ENCODE measurements at regions not wholly inside any gene's neighbourhood (a gene's known extent, or its start where the extent isn't known, plus 50 kb on each side); places are given as distances from the start of the nearest gene placed in this dataset.

- ChIA-PET CTCF (no interaction called here), POLR2A (interaction anchor here (1.8 to 2.2 kb wide), 2 partner anchors 9 to 29 kb away, joined by 5 to 8 read pairs; no protein-coding TSS in a partner anchor)
- Mint-ChIP-seq H3K27me3 (no peaks in the 10 kb centered on the region), H3K4me1 (ENCODE audit: low read depth) (peaks cover 56% of the 10 kb centered on the region), H3K36me3 (ENCODE audit: low read depth) (no peaks in the 10 kb centered on the region), H3K27ac (no peak overlapping the region), H3K4me3 (no peak overlapping the region), H3K9me3 (peaks cover 2% of the 10 kb centered on the region)
- no peaks in the 10 kb centered on the region for H3K36me3 ChIP-seq (ENCODE audit: insufficient read depth, low read length)
- no peak for TF ChIP-seq CTCF (IDR thresholded peaks at IDR 0.05)
- no peaks in the 10 kb centered on the region for H3K27me3 ChIP-seq (ENCODE audit: control insufficient read depth in 1 of 2, insufficient read depth in 2 of 2, low read length in 2 of 2)
- peaks cover 9% of the 10 kb centered on the region for H3K4me1 ChIP-seq (ENCODE audit: insufficient read depth, low read length)
- DNase-seq (no peak), ATAC-seq (ENCODE audit: poor library complexity) (peak; percentile 40)
- H3K9me3 ChIP-seq (ENCODE audit: control insufficient read depth in 1 of 2, insufficient read depth in 1 of 2, low read length in 2 of 2) = no peaks in the 10 kb centered on the region
- H3K27ac ChIP-seq (ENCODE audit: low read depth in 1 of 2, low read length in 2 of 2) = no peak overlapping the region
- intact Hi-C loops (cut with DNase I, micrococcal nuclease) = loop anchor here in 1 of 2 experiments (10.0 kb wide), 1 partner anchor 449 kb away; the partner anchor contains the start of gene FOXO1
- no peak overlapping the region for H3K4me3 ChIP-seq (ENCODE audit: low read length)
These were observed 451.1 kb downstream of the FOXO1 start for GRCh38 chr13:40215311-40215710.

GRCh38 chr13:40215747-40216146 lies 450.7 kb downstream of the FOXO1 start:
- no peak for ATAC-seq (ENCODE audit: poor library complexity)
- no peak for DNase-seq
- Histone ChIP-seq H3K9me3 (ENCODE audit: control insufficient read depth in 1 of 2, insufficient read depth in 1 of 2, low read length in 2 of 2) (no peaks in the 10 kb centered on the region), H3K27ac (ENCODE audit: low read depth in 1 of 2, low read length in 2 of 2) (no peak overlapping the region), H3K36me3 (ENCODE audit: insufficient read depth, low read length) (no peaks in the 10 kb centered on the region), H3K4me3 (ENCODE audit: low read length) (no peak overlapping the region), H3K4me1 (ENCODE audit: insufficient read depth, low read length) (peaks cover 13% of the 10 kb centered on the region), H3K27me3 (ENCODE audit: control insufficient read depth in 1 of 2, insufficient read depth in 2 of 2, low read length in 2 of 2) (no peaks in the 10 kb centered on the region)
- no peaks in the 10 kb centered on the region for H3K36me3 Mint-ChIP-seq (ENCODE audit: low read depth)
- ChIA-PET POLR2A (interaction anchor here (1.8 to 2.2 kb wide), 2 partner anchors 9 to 29 kb away, joined by 5 to 8 read pairs; no protein-coding TSS in a partner anchor), CTCF (no interaction called here)
- peaks cover 57% of the 10 kb centered on the region for H3K4me1 Mint-ChIP-seq (ENCODE audit: low read depth)
- intact Hi-C loops (cut with DNase I, micrococcal nuclease) = loop anchor here in 1 of 2 experiments (10.0 kb wide), 1 partner anchor 449 kb away; the partner anchor contains the start of gene FOXO1
- H3K27me3 Mint-ChIP-seq = no peaks in the 10 kb centered on the region
- H3K9me3 Mint-ChIP-seq = peaks cover 2% of the 10 kb centered on the region
- H3K4me3 Mint-ChIP-seq = no peak overlapping the region
- TF ChIP-seq CTCF (IDR thresholded peaks at IDR 0.05) = no peak
- H3K27ac Mint-ChIP-seq = no peak overlapping the region

GRCh38 chr13:40217675-40218074 lies 448.8 kb downstream of the FOXO1 start:
- CTCF ChIA-PET = interaction anchor here (0.6 kb wide), 1 partner anchor 467 kb away, joined by 4 read pairs; no protein-coding TSS in a partner anchor
- Histone ChIP-seq H3K4me1 (ENCODE audit: insufficient read depth, low read length) (peaks cover 33% of the 10 kb centered on the region), H3K36me3 (ENCODE audit: insufficient read depth, low read length) (no peaks in the 10 kb centered on the region), H3K27ac (ENCODE audit: low read depth in 1 of 2, low read length in 2 of 2) (no peak overlapping the region), H3K9me3 (ENCODE audit: control insufficient read depth in 1 of 2, insufficient read depth in 1 of 2, low read length in 2 of 2) (no peaks in the 10 kb centered on the region), H3K27me3 (ENCODE audit: control insufficient read depth in 1 of 2, insufficient read depth in 2 of 2, low read length in 2 of 2) (no peaks in the 10 kb centered on the region), H3K4me3 (ENCODE audit: low read length) (no peak overlapping the region)
- Mint-ChIP-seq H3K36me3 (ENCODE audit: low read depth) (no peaks in the 10 kb centered on the region), H3K27ac (no peak overlapping the region), H3K4me3 (no peak overlapping the region), H3K4me1 (ENCODE audit: low read depth) (peaks cover 58% of the 10 kb centered on the region), H3K9me3 (no peaks in the 10 kb centered on the region), H3K27me3 (no peaks in the 10 kb centered on the region)
- no peak for TF ChIP-seq CTCF (IDR thresholded peaks at IDR 0.05)
- DNase-seq (no peak), ATAC-seq (ENCODE audit: poor library complexity) (no peak)
- POLR2A ChIA-PET = interaction anchor here (0.7 to 1.1 kb wide), 2 partner anchors 31 to 395 kb away, joined by 3 read pairs; no protein-coding TSS in a partner anchor
- intact Hi-C loops (cut with DNase I, micrococcal nuclease) = loop anchor here in 1 of 2 experiments (10.0 kb wide), 1 partner anchor 447 kb away; the partner anchor contains the start of gene FOXO1
